ENCODE measurements at regions not wholly inside any gene's neighbourhood (a gene's known extent, or its start where the extent isn't known, plus 50 kb on each side); places are given as distances from the start of the nearest gene placed in this dataset.

DNA sequence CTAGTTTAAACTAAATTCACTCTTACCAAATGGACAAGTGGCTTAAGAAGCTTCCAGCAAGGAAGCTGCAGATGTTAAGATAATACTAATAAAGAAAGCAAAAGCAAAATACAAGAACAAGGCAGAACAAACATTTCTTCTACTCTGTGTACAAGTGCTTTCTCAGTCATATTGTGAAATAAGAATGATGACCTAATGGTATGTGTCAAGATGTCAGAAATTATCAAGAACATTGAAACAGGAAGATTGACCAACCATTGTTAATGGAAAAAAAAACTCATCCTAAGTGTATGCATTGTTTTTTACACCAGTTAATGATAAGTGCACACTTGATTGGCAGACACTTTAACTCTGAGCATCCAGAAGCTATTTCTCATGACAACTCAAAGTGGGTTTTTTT, 65.4 kb upstream of the P2RY1 start:
- no peak overlapping the region for H3K4me3 Mint-ChIP-seq
- Histone ChIP-seq H2BK5ac (ENCODE audit: insufficient read length, low read length) (no peak overlapping the region), H3K14ac (ENCODE audit: insufficient read depth, low read length) (no peak overlapping the region), H3K4me1 (ENCODE audit: insufficient read depth, low read length) (no peaks in the 10 kb centered on the region), H2AFZ (ENCODE audit: low read length) (no peak overlapping the region), H3K56ac (ENCODE audit: insufficient read length, low read depth, low read length) (no peak overlapping the region), H3K79me2 (ENCODE audit: insufficient read depth, low read length) (no peaks in the 10 kb centered on the region), H3K23me2 (ENCODE audit: insufficient read length, low read depth, low read length, poor library complexity, severe bottlenecking) (no peaks in the 10 kb centered on the region), H2BK12ac (ENCODE audit: insufficient read length, low read depth, low read length) (no peak overlapping the region), H4K20me1 (ENCODE audit: control insufficient read depth, insufficient read depth, insufficient read length) (no peaks in the 10 kb centered on the region), H3K9ac (ENCODE audit: extremely low read depth, insufficient read length, low read length) (no peak overlapping the region), H3K79me1 (ENCODE audit: insufficient read depth, low read depth, low read length, poor library complexity, severe bottlenecking) (no peaks in the 10 kb centered on the region), H3K4me2 (ENCODE audit: insufficient read depth, insufficient read length, low read length) (no peak overlapping the region), H2BK120ac (ENCODE audit: low read depth, low read length, poor library complexity, severe bottlenecking) (no peak overlapping the region), H4K91ac (ENCODE audit: insufficient read length, low read depth, low read length) (no peak overlapping the region), H3K4ac (ENCODE audit: low read depth, low read length) (no peak overlapping the region), H3K18ac (ENCODE audit: insufficient read length, low read depth, low read length) (no peak overlapping the region), H2BK15ac (ENCODE audit: low read depth, low read length) (no peak overlapping the region), H3K27me3 (ENCODE audit: insufficient read depth, low read length) (no peaks in the 10 kb centered on the region), H3T11ph (ENCODE audit: low read length) (no peak overlapping the region), H4K5ac (ENCODE audit: insufficient read length, low read depth, low read length) (no peak overlapping the region), H3K9me3 (ENCODE audit: control insufficient read depth, low read depth, low read length) (no peaks in the 10 kb centered on the region), H3K23ac (ENCODE audit: insufficient read length, low read depth, low read length) (no peak overlapping the region), H2AK5ac (ENCODE audit: insufficient read length, low read length) (no peak overlapping the region), H2BK20ac (ENCODE audit: low read depth, low read length, poor library complexity, severe bottlenecking) (no peak overlapping the region), H4K8ac (replicated peaks; ENCODE audit: insufficient read length, low read depth, low read length) (no peak overlapping the region), H3K27ac (ENCODE audit: insufficient read length, low read depth, low read length) (no peak overlapping the region)
- peaks cover 9 to 15% of the 10 kb centered on the region in 2 experiments for H3K9me3 Mint-ChIP-seq
- no peaks in the 10 kb centered on the region for H3K4me1 Mint-ChIP-seq
- TF ChIP-seq, protein P1, sequence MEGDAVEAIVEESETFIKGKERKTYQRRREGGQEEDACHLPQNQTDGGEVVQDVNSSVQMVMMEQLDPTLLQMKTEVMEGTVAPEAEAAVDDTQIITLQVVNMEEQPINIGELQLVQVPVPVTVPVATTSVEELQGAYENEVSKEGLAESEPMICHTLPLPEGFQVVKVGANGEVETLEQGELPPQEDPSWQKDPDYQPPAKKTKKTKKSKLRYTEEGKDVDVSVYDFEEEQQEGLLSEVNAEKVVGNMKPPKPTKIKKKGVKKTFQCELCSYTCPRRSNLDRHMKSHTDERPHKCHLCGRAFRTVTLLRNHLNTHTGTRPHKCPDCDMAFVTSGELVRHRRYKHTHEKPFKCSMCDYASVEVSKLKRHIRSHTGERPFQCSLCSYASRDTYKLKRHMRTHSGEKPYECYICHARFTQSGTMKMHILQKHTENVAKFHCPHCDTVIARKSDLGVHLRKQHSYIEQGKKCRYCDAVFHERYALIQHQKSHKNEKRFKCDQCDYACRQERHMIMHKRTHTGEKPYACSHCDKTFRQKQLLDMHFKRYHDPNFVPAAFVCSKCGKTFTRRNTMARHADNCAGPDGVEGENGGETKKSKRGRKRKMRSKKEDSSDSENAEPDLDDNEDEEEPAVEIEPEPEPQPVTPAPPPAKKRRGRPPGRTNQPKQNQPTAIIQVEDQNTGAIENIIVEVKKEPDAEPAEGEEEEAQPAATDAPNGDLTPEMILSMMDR (conservative IDR thresholded peaks at IDR 0.05), result no peak
- DNase-seq, result no peak
- no peaks in the 10 kb centered on the region for H3K27me3 Mint-ChIP-seq (ENCODE audit: low read depth)
- H3K27ac Mint-ChIP-seq, result no peak overlapping the region
- peaks cover 0 to 10% (median 7%) of the 10 kb centered on the region in 3 experiments; a peak in 4 of 7 replicates for H3K36me3 Mint-ChIP-seq (ENCODE audit: insufficient read depth in 1 of 3, low read depth in 3 of 3)

Data from H9 (cell line).